BE2C (cell line): ENCODE measurements at regions not wholly inside any gene's neighbourhood (a gene's known extent, or its start where the extent isn't known, plus 50 kb on each side); places are given as distances from the start of the nearest gene placed in this dataset.

Experiments
- DNase-seq: peaks from one replicate; pipeline ENCODE4 v3.0.0-alpha.2; 2020
- H3K27me3 ChIP-seq: fragments of 250-450 bp; sonication (Bioruptor Pico); 2 replicates; pipeline ENCODE4 v1.5.1; 2020; ENCODE audit warnings: mild to moderate bottlenecking
- H3K36me3 ChIP-seq: fragments of 250-450 bp; sonication (Bioruptor Pico); 2 replicates; pipeline ENCODE4 v1.5.1; 2020; ENCODE audit warnings: mild to moderate bottlenecking
- H3K4me1 ChIP-seq: fragments of 250-450 bp; sonication (Bioruptor Pico); 2 replicates; pipeline ENCODE4 v1.5.1; 2020
- H3K4me3 ChIP-seq: 2 replicates; pipeline ENCODE4 v1.5.1; 2011; ENCODE audit warnings: low read depth, low read length
- H3K9me3 ChIP-seq: fragments of 250-450 bp; sonication (Bioruptor Pico); 2 replicates; pipeline ENCODE4 v1.5.1; 2020
- CTCF ChIP-seq: IDR thresholded peaks from 2 replicates; pipeline ENCODE4 v1.5.1; 2012; ENCODE audit warnings: mild to moderate bottlenecking, low read depth, low read length

- Histone ChIP-seq H3K36me3 (no peaks in the 10 kb centered on the region), H3K4me3 (no peak overlapping the region), H3K4me1 (peaks cover 27% of the 10 kb centered on the region), H3K27me3 (no peaks in the 10 kb centered on the region), H3K9me3 (no peaks in the 10 kb centered on the region)
- no peak for TF ChIP-seq CTCF
- no peak for DNase-seq
These were observed 131.5 kb upstream of the TNRC6C start for GRCh38 chr17:77827039-77827438.

GRCh38 chr17:77827511-77827910 lies 131.0 kb upstream of the TNRC6C start:
- Histone ChIP-seq H3K36me3 (no peaks in the 10 kb centered on the region), H3K27me3 (no peaks in the 10 kb centered on the region), H3K9me3 (no peaks in the 10 kb centered on the region), H3K4me3 (no peak overlapping the region), H3K4me1 (peaks cover 30% of the 10 kb centered on the region)
- no peak for TF ChIP-seq CTCF
- DNase-seq: no peak

- Histone ChIP-seq H3K4me1 (peaks cover 33% of the 10 kb centered on the region), H3K4me3 (no peak overlapping the region), H3K36me3 (no peaks in the 10 kb centered on the region), H3K27me3 (no peaks in the 10 kb centered on the region), H3K9me3 (no peaks in the 10 kb centered on the region)
- DNase-seq: no peak
- TF ChIP-seq CTCF: no peak
These were observed 129.6 kb upstream of the TNRC6C start for GRCh38 chr17:77828749-77829539.

- H3K9me3 ChIP-seq: no peaks in the 10 kb centered on the region
- peaks cover 43% of the 10 kb centered on the region for H3K4me1 ChIP-seq
- DNase-seq: no peak
These were observed 128.4 kb upstream of the TNRC6C start for GRCh38 chr17:77829843-77830799.

GRCh38 chr17:77830816-77831473 lies 127.6 kb upstream of the TNRC6C start:
- Histone ChIP-seq H3K4me3 (no peak overlapping the region), H3K36me3 (no peaks in the 10 kb centered on the region), H3K27me3 (no peaks in the 10 kb centered on the region), H3K4me1 (peaks cover 43% of the 10 kb centered on the region), H3K9me3 (no peaks in the 10 kb centered on the region)
- no peak for TF ChIP-seq CTCF
- no peak for DNase-seq

More at GRCh38 chr17:77829843-77830799, 128.4 kb upstream of the TNRC6C start:
- H3K27me3 ChIP-seq: no peaks in the 10 kb centered on the region
- no peak overlapping the region for H3K4me3 ChIP-seq
- H3K36me3 ChIP-seq: no peaks in the 10 kb centered on the region
- no peak for TF ChIP-seq CTCF
